HG02798 (cell line): ENCODE measurements at regions not wholly inside any gene's neighbourhood (a gene's known extent, or its start where the extent isn't known, plus 50 kb on each side); places are given as distances from the start of the nearest gene placed in this dataset.

Source experiments
- ATAC-seq: cut with Tn5 transposase; IDR thresholded peaks from one replicate; pipeline ENCODE4 v1.9.1; 2021; ENCODE audit warnings: mild to moderate bottlenecking; ENCODE audit not compliant: unreplicated experiment, poor library complexity

DNA sequence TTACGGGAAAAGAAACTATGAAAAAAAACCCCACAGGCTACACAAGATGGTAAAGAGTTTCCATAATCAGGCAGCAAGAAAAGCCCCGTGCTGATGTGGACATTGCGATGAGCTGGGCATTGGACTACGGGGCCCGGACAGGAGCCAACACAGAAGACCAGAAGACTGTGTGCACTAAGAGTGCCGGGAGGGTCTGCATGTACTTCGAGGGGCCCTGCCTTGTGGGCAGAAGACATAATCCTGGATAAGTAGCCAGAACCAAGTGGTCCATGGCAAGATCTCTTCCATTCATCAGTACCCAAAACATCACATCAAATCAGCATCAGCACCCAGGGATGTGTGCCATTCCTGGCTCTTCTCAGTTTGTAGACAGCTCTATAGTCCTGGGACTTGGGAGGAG lies 317.8 kb downstream of the FGF9 start:
- no peak for ATAC-seq

DNA sequence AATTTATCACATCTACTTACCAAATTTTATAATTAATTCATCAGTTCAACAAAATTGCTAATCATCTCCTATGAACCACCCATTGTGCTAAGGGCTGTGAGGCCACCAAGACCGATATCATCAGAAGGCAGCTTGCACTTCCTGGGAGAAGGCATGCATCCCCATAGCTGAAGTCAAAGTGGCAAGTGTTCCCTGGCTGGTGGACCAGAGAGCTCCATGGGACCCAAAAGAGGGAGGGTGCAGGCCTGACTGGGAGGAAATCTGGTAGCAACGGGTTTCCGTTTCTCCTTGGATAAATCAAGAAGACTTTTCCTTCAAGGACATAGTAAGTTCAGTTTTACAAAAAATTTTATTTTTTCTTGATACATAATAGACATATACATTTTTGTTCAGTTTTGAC lies 325.2 kb downstream of the FGF9 start:
- ATAC-seq: no peak

DNA sequence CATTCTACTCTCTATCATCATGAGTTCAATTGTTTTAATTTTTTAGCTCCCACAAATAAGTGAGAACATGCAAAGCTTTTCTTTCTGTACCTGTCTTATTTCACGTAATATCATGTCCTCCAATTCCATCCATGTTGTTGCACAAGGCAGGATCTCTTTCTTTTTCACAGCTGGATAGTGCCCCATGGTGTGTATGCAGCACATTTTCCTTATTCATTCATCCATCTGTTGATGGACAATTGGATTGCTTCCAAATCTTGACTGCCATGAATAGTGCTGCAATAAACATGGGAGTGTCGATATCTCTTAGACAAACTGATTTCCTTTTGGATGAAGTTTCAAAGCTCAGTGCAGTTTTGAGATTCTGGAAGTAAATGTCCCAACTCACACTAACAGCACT lies 326.9 kb downstream of the FGF9 start:
- no peak for ATAC-seq

DNA sequence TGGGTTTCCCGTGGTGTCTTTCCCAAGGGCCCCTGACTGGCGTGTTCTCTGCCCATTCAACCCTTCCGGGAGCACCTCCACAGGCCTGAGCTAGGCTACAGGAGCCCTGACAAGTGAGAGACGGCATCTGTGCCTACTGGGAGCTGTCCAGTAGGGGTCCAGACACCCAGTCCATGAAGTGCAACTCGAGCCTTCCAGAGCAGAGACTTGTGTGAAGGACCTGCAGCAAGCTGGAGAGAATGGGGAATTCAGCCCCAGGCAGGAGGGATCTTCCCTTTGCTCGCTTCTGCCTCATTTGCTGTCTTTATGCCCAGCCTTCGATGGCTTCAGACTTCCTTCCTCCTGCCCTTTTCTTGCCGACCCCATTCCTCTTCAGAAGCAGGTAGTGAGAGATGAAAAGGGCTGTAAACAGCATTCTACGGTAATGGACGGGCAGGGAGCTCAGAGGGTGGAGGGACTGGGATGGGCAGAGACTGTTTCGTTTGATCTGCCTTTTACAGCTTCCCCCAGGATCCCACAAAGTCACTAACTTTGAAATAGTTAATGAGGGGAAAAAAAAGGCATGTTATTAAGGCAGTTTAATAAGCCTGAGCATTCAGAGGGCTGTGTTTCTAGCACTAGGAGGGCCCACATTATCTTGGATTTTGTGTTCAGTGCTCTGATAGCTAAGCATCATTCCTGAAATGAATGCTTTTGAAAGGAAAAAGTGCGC lies 327.6 kb downstream of the FGF9 start:
- ATAC-seq: no peak

DNA sequence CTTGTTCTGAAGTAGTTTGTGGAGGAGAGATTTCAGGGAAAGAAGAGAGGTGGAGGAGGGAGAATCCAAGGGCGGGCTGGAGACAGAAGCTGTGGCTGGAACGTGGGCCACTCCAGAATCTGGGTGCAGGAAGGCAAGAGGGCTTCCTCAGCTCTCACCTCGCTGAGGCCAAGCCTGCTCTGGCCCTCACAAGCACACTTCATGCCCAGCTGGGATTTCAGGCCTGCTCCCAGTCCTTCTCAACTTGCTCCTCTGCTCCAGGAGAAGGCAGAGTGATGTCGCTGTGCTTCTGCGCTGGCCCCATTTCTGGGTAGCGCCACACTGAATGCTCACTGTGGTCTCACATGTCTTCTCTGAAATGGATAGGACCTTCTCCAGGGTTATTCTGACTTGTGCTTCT lies 328.8 kb downstream of the FGF9 start:
- ATAC-seq: no peak

DNA sequence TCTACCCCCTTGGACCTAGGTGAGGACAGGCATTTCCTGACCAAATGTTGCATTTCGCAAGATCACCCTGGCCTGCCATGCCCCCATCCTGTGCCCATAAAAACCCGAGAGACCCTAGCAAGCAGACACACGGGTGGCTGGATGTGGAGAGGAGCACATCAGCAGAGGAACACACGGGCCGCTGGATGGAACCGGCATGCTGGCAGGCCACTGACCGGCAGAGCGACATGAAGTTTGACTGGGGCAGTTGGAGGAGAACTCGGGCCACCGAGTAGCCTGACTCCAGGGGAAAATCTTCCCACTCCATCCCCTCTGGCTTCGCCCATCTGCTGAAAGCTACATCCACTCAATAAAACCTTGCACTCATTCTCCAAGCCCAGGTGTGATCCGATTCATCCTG lies 329.3 kb downstream of the FGF9 start:
- ATAC-seq: no peak

DNA sequence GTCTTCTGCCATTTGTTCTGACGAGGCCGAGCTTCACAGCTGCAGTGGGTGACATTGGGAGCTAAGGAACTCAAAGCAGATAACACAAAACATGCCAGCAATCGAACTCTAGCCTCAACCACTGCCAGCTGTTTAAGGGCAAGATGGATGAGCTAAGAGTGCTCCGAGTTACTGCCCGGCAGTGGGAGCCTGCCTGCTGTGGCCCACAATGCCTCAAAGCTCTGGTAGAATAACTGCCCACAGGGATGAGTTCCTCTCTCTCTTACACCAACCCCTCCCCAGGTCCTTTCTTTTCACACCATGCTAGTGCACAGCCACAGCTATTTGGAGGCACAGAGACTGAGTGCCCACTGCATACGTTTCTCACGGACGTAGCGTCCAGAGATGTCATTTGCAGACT lies 330.5 kb downstream of the FGF9 start:
- no peak for ATAC-seq

DNA sequence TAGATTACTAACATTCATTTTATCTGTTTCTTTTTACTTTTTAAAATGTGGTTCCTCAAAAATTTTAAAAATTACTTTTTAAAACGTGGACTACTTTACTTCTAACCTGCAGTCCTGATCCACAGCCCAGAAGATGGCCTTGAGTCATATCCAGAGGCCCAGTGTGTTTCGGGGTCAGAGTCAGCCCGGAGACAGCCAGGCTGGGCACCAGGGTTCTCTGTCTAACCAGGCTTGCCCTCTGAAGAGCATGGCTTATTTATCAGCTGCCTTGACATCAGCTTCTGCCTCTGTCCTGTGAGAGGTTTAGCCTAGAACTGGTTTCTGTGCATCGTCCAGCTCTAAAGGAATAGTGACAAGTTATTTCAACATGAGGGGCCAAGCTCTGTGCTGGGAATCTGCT lies 332.0 kb downstream of the FGF9 start:
- no peak for ATAC-seq

DNA sequence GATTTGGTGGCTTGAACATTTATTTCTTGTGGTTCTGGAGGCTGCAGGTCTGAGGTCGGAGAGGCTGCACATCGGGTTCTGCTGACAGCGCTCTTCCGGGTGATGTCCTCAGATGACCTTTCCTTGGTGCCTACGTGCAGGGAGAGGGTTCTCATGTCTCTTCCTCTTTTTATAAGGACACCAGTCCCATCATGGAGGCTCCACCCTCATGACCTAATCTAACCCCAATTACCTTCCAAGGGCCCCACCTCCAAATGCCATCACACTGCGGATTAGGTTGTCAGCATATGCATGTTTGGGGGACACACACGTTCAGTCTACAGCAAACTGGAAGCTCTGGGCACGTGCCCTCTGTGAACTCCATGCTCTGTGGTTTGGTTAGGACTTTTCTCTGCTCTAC lies 338.6 kb downstream of the FGF9 start:
- ATAC-seq: no peak

DNA sequence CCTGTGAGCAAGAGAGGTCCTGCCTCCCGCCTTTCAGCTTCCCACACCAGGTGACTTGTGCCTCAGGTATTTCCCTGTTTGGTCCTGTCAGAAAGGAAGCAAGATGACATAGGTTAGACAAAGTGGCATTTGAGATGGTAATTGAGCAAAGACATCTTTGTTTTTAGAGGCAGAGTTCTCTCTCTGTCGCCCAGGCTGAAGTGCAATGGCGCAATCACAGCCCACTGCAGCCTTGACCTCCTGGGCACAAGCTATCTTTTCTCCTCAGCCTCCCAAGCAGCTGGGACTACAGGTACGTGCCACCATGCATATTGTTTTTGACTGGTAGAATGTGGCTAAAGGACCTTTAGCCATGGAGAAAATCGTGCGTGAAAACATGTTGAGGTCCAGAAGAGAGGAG lies 339.1 kb downstream of the FGF9 start:
- ATAC-seq: no peak

DNA sequence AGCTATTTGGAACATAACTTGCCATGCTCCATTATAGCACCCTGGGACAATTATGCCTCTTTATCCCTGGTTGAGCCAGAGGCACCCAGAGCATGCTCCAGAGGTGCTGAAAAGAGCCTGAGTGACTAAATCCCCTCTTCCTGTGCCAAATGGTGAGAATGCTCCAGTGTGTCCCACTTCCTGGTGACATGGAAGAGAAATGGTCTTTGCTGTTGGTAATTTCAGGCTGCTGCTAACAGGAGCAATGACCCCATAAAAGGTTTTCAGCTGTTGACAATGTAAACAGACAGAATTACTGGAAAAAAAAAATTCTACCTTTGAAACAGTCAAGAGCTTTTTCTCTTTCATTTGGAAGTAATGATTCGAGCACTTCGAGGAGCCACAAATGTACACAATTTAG lies 341.8 kb downstream of the FGF9 start:
- no peak for ATAC-seq

DNA sequence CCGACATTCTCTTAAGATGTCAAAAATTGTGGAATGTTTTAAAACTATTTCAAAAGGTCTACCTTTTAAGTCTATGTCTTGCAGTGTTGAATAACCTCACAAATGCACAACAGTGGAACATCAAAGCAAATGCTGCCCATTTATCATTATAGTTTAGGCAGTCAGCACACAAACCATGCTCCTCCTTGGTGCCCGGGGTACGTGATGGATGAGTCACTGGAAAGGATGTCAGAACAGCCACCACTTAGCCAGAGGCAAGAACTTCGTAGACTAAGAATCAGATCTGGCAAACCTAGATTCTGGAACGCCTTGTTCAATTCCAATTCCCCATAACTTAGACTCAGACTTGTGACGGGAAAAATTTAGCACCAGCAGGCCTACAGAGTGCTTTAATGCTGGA lies 343.6 kb downstream of the FGF9 start:
- no peak for ATAC-seq

DNA sequence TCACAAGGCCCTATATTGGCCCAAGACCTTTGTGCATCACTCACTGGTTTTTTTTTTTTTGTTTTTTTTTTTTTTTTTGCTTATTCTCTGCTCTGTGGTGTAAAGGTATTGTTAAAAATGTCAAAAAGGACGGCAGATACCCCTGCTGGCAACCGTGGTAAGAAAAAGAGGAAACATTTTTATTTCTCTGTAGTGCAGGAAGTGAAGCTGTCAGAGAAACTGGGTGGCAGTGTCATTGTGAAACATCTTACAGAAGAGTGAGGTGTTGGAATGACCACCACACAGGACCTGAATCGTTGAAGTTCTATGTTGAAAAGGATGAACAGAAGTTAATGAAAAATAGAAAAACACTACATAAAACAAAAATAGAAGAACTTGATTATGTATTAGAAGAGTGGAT lies 346.4 kb downstream of the FGF9 start:
- ATAC-seq: peak; percentile 65

DNA sequence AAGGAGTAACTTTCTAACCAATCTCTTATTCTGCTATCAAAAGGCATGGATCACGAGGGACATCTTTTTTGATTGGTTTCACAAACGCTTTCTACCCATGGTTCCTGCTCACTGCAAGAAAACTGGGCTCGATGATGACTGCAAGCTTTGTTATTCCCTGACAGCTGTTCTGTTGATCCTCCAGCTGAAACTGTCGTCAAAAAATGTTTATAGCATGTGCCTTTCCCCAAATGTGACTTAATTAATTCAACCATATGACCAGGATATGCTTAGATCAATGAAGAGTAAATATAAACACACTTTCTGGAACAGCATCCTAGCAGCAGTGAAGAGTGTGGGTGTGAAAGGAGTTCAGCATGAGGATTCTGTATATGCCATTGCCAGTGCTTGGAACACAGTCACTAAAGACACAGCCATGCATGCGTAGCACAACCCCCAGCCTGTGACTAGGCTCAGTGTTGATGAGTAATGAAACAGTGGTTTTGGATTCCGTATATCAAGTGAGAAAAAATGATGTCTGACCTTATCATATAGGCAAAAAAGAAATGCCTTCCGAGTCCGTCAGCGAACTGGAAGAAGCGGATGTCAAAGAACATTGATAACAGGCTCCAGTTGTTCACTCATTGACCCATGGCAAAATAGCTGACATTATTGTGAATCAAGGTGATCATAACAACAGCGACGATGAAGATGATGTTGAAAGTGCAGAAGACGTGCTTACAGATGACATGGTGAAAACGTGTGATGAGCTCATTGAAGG lies 347.4 kb downstream of the FGF9 start:
- no peak for ATAC-seq

DNA sequence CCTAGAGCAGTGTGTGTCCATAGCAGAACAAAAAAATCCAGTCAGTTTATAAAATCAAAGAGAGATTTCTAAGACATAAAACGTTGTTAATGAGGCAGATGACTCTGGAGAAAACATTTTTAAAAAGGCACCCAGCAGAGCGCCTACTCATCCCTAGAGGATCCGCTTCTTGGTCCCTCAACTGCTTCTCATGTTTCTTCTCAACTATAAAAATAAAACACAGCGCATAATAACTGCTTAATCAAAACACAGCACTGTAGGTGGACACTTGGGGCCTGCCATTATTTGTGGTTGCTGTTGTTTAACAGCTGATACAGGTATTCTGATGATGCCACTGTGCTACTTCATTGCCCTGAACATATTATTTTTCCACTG lies 347.9 kb downstream of the FGF9 start:
- no peak for ATAC-seq

DNA sequence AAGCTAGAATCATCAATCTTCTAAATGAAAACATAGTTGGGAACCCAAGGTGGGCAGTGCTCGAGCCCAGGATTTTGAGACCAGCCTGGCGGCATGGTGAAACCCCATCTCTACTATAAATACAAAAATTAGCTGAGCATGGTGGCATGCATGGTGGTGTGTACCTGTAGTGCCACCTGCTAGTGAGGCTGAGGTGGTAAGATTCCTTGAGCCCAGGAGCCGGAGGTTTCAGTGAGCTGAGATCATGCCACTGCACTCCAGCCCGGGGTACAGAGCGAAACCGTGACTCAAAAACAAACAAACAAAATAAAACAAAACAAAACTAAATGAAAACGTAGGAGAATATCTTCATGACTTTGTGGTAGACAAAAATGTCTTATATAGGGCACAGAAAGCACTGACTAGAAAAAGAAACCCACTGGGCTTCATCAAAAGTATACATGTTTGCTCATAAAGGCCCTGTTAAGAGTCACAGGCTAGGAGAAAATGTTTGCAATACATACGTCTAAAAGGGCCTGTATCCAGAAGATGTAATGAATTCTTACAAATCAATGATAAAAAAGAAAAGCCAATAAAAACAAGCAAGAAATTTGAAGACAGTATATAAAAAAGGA lies 353.6 kb downstream of the FGF9 start:
- no peak for ATAC-seq

DNA sequence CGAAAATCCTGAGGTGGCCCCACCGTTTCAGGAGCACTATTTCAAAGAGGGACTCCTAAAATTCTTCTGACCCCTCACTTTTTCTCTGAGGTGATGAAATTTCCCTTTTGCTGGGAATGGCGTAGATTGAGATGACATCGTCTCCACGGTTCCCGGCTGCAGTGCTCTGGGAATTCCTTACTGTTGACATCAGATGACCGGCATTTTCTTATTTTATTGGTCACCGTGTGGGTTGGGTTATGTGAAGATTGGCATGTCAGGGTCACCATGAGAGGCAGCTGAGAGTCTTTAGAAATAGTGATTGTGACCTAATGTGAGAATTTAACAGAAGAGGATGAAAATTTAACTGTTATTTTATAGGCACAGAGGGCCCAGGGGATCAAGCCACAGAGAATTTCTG lies 356.7 kb downstream of the FGF9 start:
- ATAC-seq: no peak

DNA sequence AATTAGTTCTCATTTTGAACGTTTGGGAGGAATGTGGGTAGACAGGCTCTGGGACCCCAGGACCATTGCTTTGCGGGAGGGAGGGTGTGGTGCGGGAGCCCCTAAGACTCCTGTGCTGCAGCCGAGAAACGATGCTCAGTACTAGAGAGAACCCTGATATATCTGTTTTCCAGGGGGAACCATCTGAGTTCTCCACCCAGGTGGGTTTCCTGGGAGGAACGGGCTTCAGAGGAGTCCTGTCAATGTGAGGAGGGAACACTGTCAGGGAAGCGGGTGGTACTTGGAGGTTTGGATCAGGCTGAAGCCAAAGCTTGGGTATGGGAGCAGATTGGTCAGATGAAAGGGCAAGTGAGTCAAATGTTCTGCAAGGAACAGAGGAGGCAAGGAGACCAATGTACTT lies 358.0 kb downstream of the FGF9 start:
- ATAC-seq: no peak

DNA sequence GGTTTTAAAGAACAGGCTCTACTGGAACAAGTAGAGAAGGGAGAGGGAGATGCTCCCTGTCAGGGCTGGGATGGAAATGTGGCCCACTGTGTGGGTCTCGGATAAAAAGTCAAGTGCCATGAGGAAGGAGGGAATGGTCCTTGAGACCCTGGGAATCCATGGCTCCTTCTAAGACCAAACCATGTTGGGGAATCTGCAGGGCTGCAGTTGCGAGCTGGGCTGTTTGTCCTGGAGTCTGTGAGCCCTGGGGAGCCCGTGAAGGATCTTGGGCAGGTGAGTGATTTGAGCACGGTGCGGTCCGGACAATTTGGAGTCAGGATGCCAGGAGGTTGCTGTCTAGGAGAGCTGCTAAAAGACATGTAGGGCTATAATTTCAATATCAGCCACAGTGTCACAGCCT lies 359.4 kb downstream of the FGF9 start:
- ATAC-seq: no peak

DNA sequence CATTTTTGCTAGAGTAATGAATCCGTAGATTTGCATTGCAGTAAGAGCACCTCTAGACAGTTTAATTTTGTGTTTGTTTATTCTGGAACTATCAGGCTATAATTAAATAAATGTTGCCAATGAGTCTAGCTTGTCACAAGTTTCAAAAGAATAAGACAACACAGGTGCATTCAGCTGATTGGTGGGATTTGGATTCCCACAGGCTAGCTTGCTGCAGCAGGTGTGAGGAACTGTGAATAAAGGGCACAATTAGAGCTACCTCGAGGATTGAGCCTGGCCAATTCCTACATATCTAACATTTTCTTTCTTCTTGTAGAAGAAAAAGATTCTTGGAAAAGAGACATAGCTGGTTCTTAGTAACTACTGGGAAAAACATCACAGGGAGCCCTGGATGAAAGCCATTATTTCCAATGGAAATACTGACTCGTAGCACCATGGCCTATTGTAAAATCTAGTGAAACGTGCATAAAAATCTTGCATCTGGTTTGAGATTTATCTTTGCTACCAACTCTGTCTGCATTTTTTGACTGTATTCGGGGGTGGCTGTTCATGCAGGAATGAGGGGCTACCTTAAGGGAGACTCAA lies 360.9 kb downstream of the FGF9 start:
- no peak for ATAC-seq

DNA sequence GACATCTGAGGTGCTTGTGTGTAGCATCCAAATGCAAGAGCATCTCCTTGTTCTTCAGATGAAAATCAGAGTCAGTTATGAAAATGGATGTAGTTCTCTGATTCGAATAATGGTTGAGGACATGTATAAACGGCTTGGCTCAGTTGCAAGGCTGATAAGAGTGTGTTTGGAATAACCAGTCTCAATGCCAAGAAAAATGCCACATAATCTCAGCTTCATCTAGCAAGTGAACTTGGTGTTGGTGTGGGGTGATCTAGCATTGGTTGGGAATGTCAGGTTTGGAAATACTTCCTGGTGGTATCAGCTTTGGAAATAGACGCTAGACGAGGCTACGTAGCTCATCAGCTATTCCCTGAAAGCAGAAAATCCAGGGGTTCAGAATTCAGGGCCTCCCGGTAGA lies 362.0 kb downstream of the FGF9 start:
- ATAC-seq: no peak
